Suprapubic skin (tissue), 3 donors: ENCODE measurements at regions not wholly inside any gene's neighbourhood (a gene's known extent, or its start where the extent isn't known, plus 50 kb on each side); places are given as distances from the start of the nearest gene placed in this dataset.

Experiments
- EP300 ChIP-seq: sonication (generic); formaldehyde crosslinking; IDR thresholded peaks from one replicate; pipeline ENCODE4 v1.6.1; 2017; ENCODE audit warnings: antibody characterized with exemption
- POLR2A ChIP-seq, 2 donors: fragments of 450-650 bp; IDR thresholded peaks; one replicate each; pipeline ENCODE4 v1.6.1; 2017; ENCODE audit warnings: antibody characterized with exemption in 2 of 2, mild to moderate bottlenecking in 2 of 2, moderate library complexity in 2 of 2
- TF ChIP-seq, protein P1 (sequence below), 2 donors: fragments of 200-600 bp in 1 of 2; fragments of 450-650 bp in 1 of 2; sonication (generic) in 1 of 2; IDR thresholded peaks; one replicate each; pipeline ENCODE4 v1.5.1; 2016 to 2019; ENCODE audit warnings: antibody characterized with exemption in 2 of 2, mild to moderate bottlenecking in 1 of 2, moderate library complexity in 1 of 2

- TF ChIP-seq, protein P1, sequence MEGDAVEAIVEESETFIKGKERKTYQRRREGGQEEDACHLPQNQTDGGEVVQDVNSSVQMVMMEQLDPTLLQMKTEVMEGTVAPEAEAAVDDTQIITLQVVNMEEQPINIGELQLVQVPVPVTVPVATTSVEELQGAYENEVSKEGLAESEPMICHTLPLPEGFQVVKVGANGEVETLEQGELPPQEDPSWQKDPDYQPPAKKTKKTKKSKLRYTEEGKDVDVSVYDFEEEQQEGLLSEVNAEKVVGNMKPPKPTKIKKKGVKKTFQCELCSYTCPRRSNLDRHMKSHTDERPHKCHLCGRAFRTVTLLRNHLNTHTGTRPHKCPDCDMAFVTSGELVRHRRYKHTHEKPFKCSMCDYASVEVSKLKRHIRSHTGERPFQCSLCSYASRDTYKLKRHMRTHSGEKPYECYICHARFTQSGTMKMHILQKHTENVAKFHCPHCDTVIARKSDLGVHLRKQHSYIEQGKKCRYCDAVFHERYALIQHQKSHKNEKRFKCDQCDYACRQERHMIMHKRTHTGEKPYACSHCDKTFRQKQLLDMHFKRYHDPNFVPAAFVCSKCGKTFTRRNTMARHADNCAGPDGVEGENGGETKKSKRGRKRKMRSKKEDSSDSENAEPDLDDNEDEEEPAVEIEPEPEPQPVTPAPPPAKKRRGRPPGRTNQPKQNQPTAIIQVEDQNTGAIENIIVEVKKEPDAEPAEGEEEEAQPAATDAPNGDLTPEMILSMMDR (IDR thresholded peaks at IDR 0.05): no peak
- TF ChIP-seq POLR2A (IDR thresholded peaks at IDR 0.05): no peak
- TF ChIP-seq EP300: no peak
Observed at GRCh38 chr12:125503128-125503527, 437.9 kb downstream of the AACS start.
